Hepatocyte (in vitro differentiated cells): ENCODE measurements at regions not wholly inside any gene's neighbourhood (a gene's known extent, or its start where the extent isn't known, plus 50 kb on each side); places are given as distances from the start of the nearest gene placed in this dataset.

Experiments
- DNase-seq: peaks from one replicate; pipeline ENCODE4 v3.0.0-alpha.2; 2016; ENCODE audit warnings: low spot score
- H2AFZ ChIP-seq: fragments of 200-600 bp; sonication (generic); 2 replicates; pipeline ENCODE4 v1.6.0; 2016; ENCODE audit warnings: antibody characterized with exemption, mild to moderate bottlenecking
- H3K27ac ChIP-seq: fragments of 200-600 bp; sonication (generic); 2 replicates; pipeline ENCODE4 v1.5.1; 2016; ENCODE audit warnings: mild to moderate bottlenecking
- H3K27me3 ChIP-seq: fragments of 200-600 bp; sonication (generic); 2 replicates; pipeline ENCODE4 v1.6.1; 2016
- H3K36me3 ChIP-seq: fragments of 200-600 bp; sonication (generic); replicated peaks from 2 replicates; pipeline ENCODE4 v1.5.1; 2016; ENCODE audit warnings: low read depth; ENCODE audit not compliant: insufficient read depth
- H3K4me1 ChIP-seq: fragments of 200-600 bp; sonication (generic); 2 replicates; pipeline ENCODE4 v1.5.1; 2016; ENCODE audit warnings: mild to moderate bottlenecking, moderate library complexity; ENCODE audit not compliant: insufficient read depth
- H3K4me2 ChIP-seq: fragments of 200-600 bp; sonication (generic); 2 replicates; pipeline ENCODE4 v1.6.0; 2016
- H3K4me3 ChIP-seq: fragments of 200-600 bp; sonication (generic); 2 replicates; pipeline ENCODE4 v1.5.1; 2016; ENCODE audit warnings: mild to moderate bottlenecking
- H3K79me2 ChIP-seq: fragments of 200-600 bp; sonication (generic); 2 replicates; pipeline ENCODE4 v1.6.0; 2017; ENCODE audit warnings: mild to moderate bottlenecking
- H3K9me2 ChIP-seq: fragments of 200-600 bp; sonication (generic); replicated peaks from 2 replicates; pipeline ENCODE4 v1.6.0; 2017; ENCODE audit warnings: mild to moderate bottlenecking; ENCODE audit not compliant: insufficient read depth
- H3K9me3 ChIP-seq: fragments of 200-600 bp; sonication (generic); 2 replicates; pipeline ENCODE4 v1.5.1; 2016; ENCODE audit warnings: low read depth, mild to moderate bottlenecking
- H4K20me1 ChIP-seq: fragments of 200-600 bp; sonication (generic); 2 replicates; pipeline ENCODE4 v1.6.0; 2016; ENCODE audit warnings: mild to moderate bottlenecking; ENCODE audit not compliant: insufficient read depth, poor library complexity, severe bottlenecking
- EZH2 ChIP-seq: fragments of 200-600 bp; sonication (generic); IDR thresholded peaks from 2 replicates; pipeline ENCODE4 v1.6.1; 2016; ENCODE audit warnings: antibody characterized with exemption, mild to moderate bottlenecking, borderline replicate concordance
- EZH2phosphoT487 ChIP-seq: fragments of 200-600 bp; sonication (generic); IDR thresholded peaks from one replicate; pipeline ENCODE4 v1.6.1; 2018; ENCODE audit warnings: antibody characterized with exemption, mild to moderate bottlenecking, low read depth, moderate library complexity; ENCODE audit not compliant: unreplicated experiment, severe bottlenecking
- WGBS: methylation state at CpG from one replicate; pipeline ENCODE4 v1.1.6; 2016; ENCODE audit warnings: low lambda C conversion rate; ENCODE audit errors: missing lambda C conversion rate; 5-methylcytosine and 5-hydroxymethylcytosine counted together
- TF ChIP-seq, protein P1 (sequence below): fragments of 200-600 bp; sonication (generic); IDR thresholded peaks from 2 replicates; pipeline ENCODE4 v1.5.1; 2016; ENCODE audit warnings: antibody characterized with exemption, mild to moderate bottlenecking; ENCODE audit not compliant: poor library complexity

DNA sequence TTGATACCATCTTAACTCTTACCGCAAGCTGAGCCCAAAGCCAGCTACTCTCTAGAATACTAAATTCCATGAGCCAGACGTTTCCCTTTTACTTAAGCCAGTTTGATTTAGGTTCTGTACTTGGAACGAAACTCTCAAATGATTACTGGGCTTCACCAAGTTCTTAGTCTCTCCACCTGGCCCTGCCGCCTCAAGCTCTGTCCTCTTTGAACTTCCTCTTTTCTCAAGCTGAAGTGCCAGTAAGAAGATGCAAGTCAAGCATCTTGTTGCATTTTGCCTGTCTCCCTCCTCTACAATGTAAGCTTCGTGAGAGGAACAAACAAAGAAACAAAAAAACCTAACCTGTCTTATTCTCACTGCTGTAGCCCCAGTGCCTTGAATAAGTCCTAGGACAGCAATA is 358.2 kb upstream of the NPVF start:
- no peaks in the 10 kb centered on the region for H3K9me3 ChIP-seq
- no peak overlapping the region for H3K27ac ChIP-seq
- no peaks in the 10 kb centered on the region for H3K27me3 ChIP-seq
- H3K4me2 ChIP-seq = no peak overlapping the region
- no peaks in the 10 kb centered on the region for H3K79me2 ChIP-seq
- no peaks in the 10 kb centered on the region for H4K20me1 ChIP-seq
- no peak overlapping the region for H2AFZ ChIP-seq
- TF ChIP-seq EZH2 (no peak), EZH2phosphoT487 (no peak)
- TF ChIP-seq, protein P1, sequence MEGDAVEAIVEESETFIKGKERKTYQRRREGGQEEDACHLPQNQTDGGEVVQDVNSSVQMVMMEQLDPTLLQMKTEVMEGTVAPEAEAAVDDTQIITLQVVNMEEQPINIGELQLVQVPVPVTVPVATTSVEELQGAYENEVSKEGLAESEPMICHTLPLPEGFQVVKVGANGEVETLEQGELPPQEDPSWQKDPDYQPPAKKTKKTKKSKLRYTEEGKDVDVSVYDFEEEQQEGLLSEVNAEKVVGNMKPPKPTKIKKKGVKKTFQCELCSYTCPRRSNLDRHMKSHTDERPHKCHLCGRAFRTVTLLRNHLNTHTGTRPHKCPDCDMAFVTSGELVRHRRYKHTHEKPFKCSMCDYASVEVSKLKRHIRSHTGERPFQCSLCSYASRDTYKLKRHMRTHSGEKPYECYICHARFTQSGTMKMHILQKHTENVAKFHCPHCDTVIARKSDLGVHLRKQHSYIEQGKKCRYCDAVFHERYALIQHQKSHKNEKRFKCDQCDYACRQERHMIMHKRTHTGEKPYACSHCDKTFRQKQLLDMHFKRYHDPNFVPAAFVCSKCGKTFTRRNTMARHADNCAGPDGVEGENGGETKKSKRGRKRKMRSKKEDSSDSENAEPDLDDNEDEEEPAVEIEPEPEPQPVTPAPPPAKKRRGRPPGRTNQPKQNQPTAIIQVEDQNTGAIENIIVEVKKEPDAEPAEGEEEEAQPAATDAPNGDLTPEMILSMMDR = no peak
- WGBS = 83% methylated on average over 5 of the region's 5 CpGs
- DNase-seq = no peak
- H3K9me2 ChIP-seq = no peaks in the 10 kb centered on the region
- no peaks in the 10 kb centered on the region for H3K4me1 ChIP-seq
- H3K4me3 ChIP-seq = no peak overlapping the region
- no peaks in the 10 kb centered on the region for H3K36me3 ChIP-seq

DNA sequence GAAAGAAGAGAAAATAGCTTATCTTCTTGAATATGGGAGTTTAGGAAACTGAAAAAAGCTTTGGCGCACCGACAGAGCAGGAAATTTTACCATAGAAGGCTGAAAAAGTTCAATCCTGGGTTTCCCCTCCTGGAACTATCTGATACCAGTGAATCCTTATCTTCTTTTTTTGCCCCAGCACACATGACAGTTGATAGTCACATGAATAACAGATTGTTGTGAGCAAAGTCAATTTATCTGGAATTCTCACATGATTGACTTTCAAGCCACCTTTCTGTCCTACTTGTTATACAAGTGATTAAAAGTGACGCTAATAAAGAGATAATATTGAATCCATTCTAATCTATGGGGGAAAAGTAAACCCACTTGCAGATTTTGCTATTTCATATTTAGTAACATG is 365.8 kb upstream of the NPVF start:
- Histone ChIP-seq H3K4me3 (no peak overlapping the region), H4K20me1 (no peaks in the 10 kb centered on the region), H2AFZ (no peak overlapping the region), H3K79me2 (no peaks in the 10 kb centered on the region), H3K9me2 (no peaks in the 10 kb centered on the region), H3K27ac (peak overlapping the region; percentile 49), H3K4me1 (no peaks in the 10 kb centered on the region), H3K9me3 (no peaks in the 10 kb centered on the region), H3K4me2 (no peak overlapping the region), H3K27me3 (no peaks in the 10 kb centered on the region), H3K36me3 (no peaks in the 10 kb centered on the region)
- no peak for DNase-seq
- 61% methylated on average over 3 of the region's 3 CpGs for WGBS
- TF ChIP-seq, protein P1 = no peak
- no peak for TF ChIP-seq EZH2phosphoT487
- TF ChIP-seq EZH2 = no peak

DNA sequence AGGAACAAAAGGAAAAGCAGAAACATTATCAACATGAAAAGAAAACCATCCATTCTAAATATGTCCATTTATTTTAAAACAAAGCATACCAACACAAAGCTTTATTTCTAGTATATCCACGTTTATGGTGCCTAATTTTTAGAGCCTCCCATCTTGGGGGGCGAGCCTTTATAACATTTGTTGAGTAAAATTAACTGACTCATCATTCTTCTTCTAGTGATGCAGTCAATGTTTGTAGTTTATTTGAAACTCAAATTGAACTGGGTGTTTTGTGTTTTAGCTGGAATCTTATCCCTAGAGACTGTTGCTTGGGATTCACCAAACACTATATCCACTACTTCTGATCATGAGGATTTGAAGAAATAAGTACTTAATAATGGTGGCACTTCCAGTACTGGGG is 366.4 kb upstream of the NPVF start:
- TF ChIP-seq, protein P1 = no peak
- no peak for TF ChIP-seq EZH2
- TF ChIP-seq EZH2phosphoT487 = no peak

DNA sequence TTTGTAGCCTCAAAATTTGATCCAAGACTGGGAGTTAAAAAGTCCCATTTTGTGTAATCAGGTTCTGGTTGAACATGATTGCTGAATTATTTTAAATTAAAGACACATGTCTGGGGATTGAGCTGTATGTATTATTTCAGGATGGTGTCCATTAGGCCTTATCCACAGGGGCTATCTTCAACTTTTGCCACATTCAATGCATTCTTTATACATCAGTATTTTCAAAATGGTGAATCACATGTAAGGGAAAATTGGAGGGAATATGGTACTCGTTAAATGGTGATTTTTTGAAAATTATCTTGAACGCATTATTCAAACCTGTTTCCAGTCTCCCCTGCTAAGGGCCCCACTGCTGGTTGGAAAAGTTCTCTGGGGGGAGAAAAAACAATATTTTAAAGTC is 367.7 kb upstream of the NPVF start:
- TF ChIP-seq EZH2phosphoT487 = no peak
- no peak for TF ChIP-seq EZH2
- TF ChIP-seq, protein P1 = no peak
- H3K4me2 ChIP-seq = peak overlapping the region; percentile 3
- no peaks in the 10 kb centered on the region for H3K9me3 ChIP-seq
- H3K4me3 ChIP-seq = no peak overlapping the region
- H3K27ac ChIP-seq = peak overlapping the region; percentile 14
- no peaks in the 10 kb centered on the region for H3K36me3 ChIP-seq
- H4K20me1 ChIP-seq = no peaks in the 10 kb centered on the region
- H3K79me2 ChIP-seq = no peaks in the 10 kb centered on the region
- H3K9me2 ChIP-seq = no peaks in the 10 kb centered on the region
- WGBS = 81% methylated on average over 2 of the region's 2 CpGs
- no peaks in the 10 kb centered on the region for H3K4me1 ChIP-seq
- H2AFZ ChIP-seq = no peak overlapping the region
- DNase-seq = no peak
- no peaks in the 10 kb centered on the region for H3K27me3 ChIP-seq

More for the DNA sequence above, 366.4 kb upstream of the NPVF start:
- Histone ChIP-seq H4K20me1 (no peaks in the 10 kb centered on the region), H3K27ac (no peak overlapping the region), H3K4me3 (no peak overlapping the region), H3K79me2 (no peaks in the 10 kb centered on the region), H3K4me1 (no peaks in the 10 kb centered on the region), H3K27me3 (no peaks in the 10 kb centered on the region), H3K9me3 (no peaks in the 10 kb centered on the region), H3K4me2 (no peak overlapping the region), H3K9me2 (no peaks in the 10 kb centered on the region), H3K36me3 (no peaks in the 10 kb centered on the region), H2AFZ (no peak overlapping the region)
- DNase-seq = no peak
- 87% methylated on average over 2 of the region's 2 CpGs for WGBS
